SK-N-SH (cell line): ENCODE measurements at regions not wholly inside any gene's neighbourhood (a gene's known extent, or its start where the extent isn't known, plus 50 kb on each side); places are given as distances from the start of the nearest gene placed in this dataset.

ENCODE experiments used
- CTCF ChIA-PET: fragments of 300-600, 350-600 bp; formaldehyde crosslinking; extraction: SDS; loops from one replicate; lab custom pipeline; 2021; lab: Yijun Ruan, JAX
- POLR2A ChIA-PET: fragments of 350-600 bp; sonication (Branson Sonifier 250); formaldehyde crosslinking; extraction: SDS; loops from one replicate; lab custom pipeline; 2020; ENCODE audit warnings: antibody characterized with exemption, inconsistent platforms; lab: Yijun Ruan, JAX
- DNase-seq: peaks from one replicate; pipeline ENCODE4 v3.0.0; 2012
- H2AFZ ChIP-seq: fragments of 200-600 bp; sonication (generic); 2 replicates; pipeline ENCODE4 v1.8.1; 2016; ENCODE audit warnings: antibody characterized with exemption, mild to moderate bottlenecking, low read depth
- H3F3A ChIP-seq: fragments of 200-600 bp; sonication (generic); replicated peaks from 2 replicates; pipeline ENCODE3; 2016; ENCODE audit warnings: antibody characterized with exemption, mild to moderate bottlenecking; ENCODE audit not compliant: insufficient read depth
- H3K27ac ChIP-seq, 2 experiments: fragments of 200-500 bp in 1 of 2; fragments of 200-600 bp in 1 of 2; sonication (Bioruptor generic) in 1 of 2; sonication (generic), shearing (Covaris generic) in 1 of 2; 2 replicates each; pipeline versions ENCODE4 v1.5.1 to v1.6.1; 2014 to 2016; ENCODE audit warnings: low read depth in 2 of 2, inconsistent platforms in 1 of 2, low read length in 1 of 2, mild to moderate bottlenecking in 1 of 2, mixed read lengths in 1 of 2
- H3K27me3 ChIP-seq: fragments of 200-600 bp; sonication (generic), shearing (Covaris generic); 2 replicates; pipeline ENCODE4 v1.6.1; 2016; ENCODE audit warnings: mixed run types; ENCODE audit not compliant: insufficient read depth
- H3K36me3 ChIP-seq, 2 experiments: fragments of 200-500 bp in 1 of 2; fragments of 200-600 bp in 1 of 2; sonication (Bioruptor generic) in 1 of 2; sonication (generic) in 1 of 2; replicated peaks in 1 of 2; 2 replicates each; pipeline versions ENCODE3 to v1.5.1; 2014 to 2016; ENCODE audit warnings: low read length in 1 of 2, mild to moderate bottlenecking in 1 of 2; ENCODE audit not compliant: insufficient read depth in 2 of 2, control insufficient read depth in 1 of 2
- H3K4me1 ChIP-seq, 2 experiments: fragments of 200-500 bp in 1 of 2; fragments of 200-600 bp in 1 of 2; sonication (Bioruptor generic) in 1 of 2; sonication (generic), shearing (Covaris generic) in 1 of 2; 2 replicates each; pipeline versions ENCODE4 v1.5.1 to v1.6.1; 2014 to 2016; ENCODE audit warnings: low read depth in 1 of 2, low read length in 1 of 2, mixed run types in 1 of 2; ENCODE audit not compliant: insufficient read depth in 2 of 2, control insufficient read depth in 1 of 2
- H3K4me2 ChIP-seq: fragments of 200-600 bp; sonication (generic), shearing (Covaris generic); 2 replicates; pipeline ENCODE4 v1.6.1; 2017; ENCODE audit warnings: mixed run types
- H3K4me3 ChIP-seq, 2 experiments: fragments of 200-500 bp in 1 of 2; fragments of 200-600 bp in 1 of 2; sonication (Bioruptor generic) in 1 of 2; sonication (generic), shearing (Covaris generic) in 1 of 2; 2 replicates each; pipeline versions ENCODE4 v1.5.1 to v1.8.1; 2014 to 2016; ENCODE audit warnings: low read depth in 2 of 2, inconsistent platforms in 1 of 2, low read length in 1 of 2, mild to moderate bottlenecking in 1 of 2, mixed read lengths in 1 of 2, moderate library complexity in 1 of 2
- H3K79me2 ChIP-seq: fragments of 200-600 bp; sonication (generic); 2 replicates; pipeline ENCODE4 v1.8.1; 2017; ENCODE audit warnings: mild to moderate bottlenecking; ENCODE audit not compliant: insufficient read depth
- H3K9ac ChIP-seq: fragments of 200-600 bp; sonication (generic); 2 replicates; pipeline ENCODE4 v1.6.1; 2017; ENCODE audit warnings: mixed run types
- H3K9me2 ChIP-seq: fragments of 200-600 bp; sonication (generic); 2 replicates; pipeline ENCODE4 v1.6.1; 2017; ENCODE audit warnings: mixed run types
- H3K9me3 ChIP-seq: fragments of 200-600 bp; sonication (generic); 2 replicates; pipeline ENCODE4 v1.6.1; 2017; ENCODE audit warnings: mixed run types, mild to moderate bottlenecking, moderate library complexity
- H4K20me1 ChIP-seq: fragments of 200-600 bp; sonication (generic); 2 replicates; pipeline ENCODE4 v1.6.1; 2017; ENCODE audit warnings: mild to moderate bottlenecking, mixed run types; ENCODE audit not compliant: insufficient read depth
- EP300 ChIP-seq, 2 experiments: IDR thresholded peaks; 2 replicates each; pipeline versions ENCODE4 v1.4.0 to v1.6.1; 2012; ENCODE audit warnings: borderline replicate concordance in 1 of 2, low read depth in 1 of 2, low read length in 1 of 2
- FOXJ3 ChIP-seq: sonication (generic); formaldehyde crosslinking; IDR thresholded peaks from 2 replicates; pipeline ENCODE4 v1.5.1; 2020; ENCODE audit warnings: mild to moderate bottlenecking, missing genetic modification reagents
- MXI1 ChIP-seq: IDR thresholded peaks from 2 replicates; pipeline ENCODE4 v1.6.1; 2012; ENCODE audit warnings: mild to moderate bottlenecking, low read depth, low read length, improper control_type of control experiment
- NFIC ChIP-seq: IDR thresholded peaks from 2 replicates; pipeline ENCODE4 v1.4.0; 2012; ENCODE audit warnings: borderline replicate concordance
- NRF1 ChIP-seq: IDR thresholded peaks from 2 replicates; pipeline ENCODE4 v1.6.1; 2012; ENCODE audit warnings: low read depth, mild to moderate bottlenecking, low read length
- RAD21 ChIP-seq: IDR thresholded peaks from 2 replicates; pipeline ENCODE4 v1.6.1; 2012; ENCODE audit warnings: mild to moderate bottlenecking, low read length
- RXRA ChIP-seq: IDR thresholded peaks from 2 replicates; pipeline ENCODE4 v1.4.0; 2012; ENCODE audit warnings: low read depth, mild to moderate bottlenecking, borderline replicate concordance
- WGBS: methylation state at CpG from one replicate; pipeline ENCODE4 v1.1.6; 2017; ENCODE audit warnings: low lambda C conversion rate; 5-methylcytosine and 5-hydroxymethylcytosine counted together
- TF ChIP-seq, protein P1 (sequence below): fragments of 150-350 bp; IDR thresholded peaks from 2 replicates; pipeline ENCODE4 v1.6.1; 2017; ENCODE audit warnings: antibody characterized with exemption, low read length, low read depth, borderline replicate concordance
- TF ChIP-seq, protein P2 (sequence below): fragments of 200-600 bp; sonication (generic); IDR thresholded peaks from 2 replicates; pipeline ENCODE4 v1.6.1; 2017; ENCODE audit warnings: antibody characterized with exemption, mild to moderate bottlenecking, moderate library complexity

- no peaks in the 10 kb centered on the region for H3F3A ChIP-seq
- H4K20me1 ChIP-seq, result no peaks in the 10 kb centered on the region
- H2AFZ ChIP-seq, result no peak overlapping the region
- no peaks in the 10 kb centered on the region for H3K4me1 ChIP-seq
- H3K27ac ChIP-seq, result no peak overlapping the region
- TF ChIP-seq EP300 (IDR thresholded peaks at IDR 0.05; ENCODE audit: borderline replicate concordance in 1 of 2, low read depth in 1 of 2, low read length in 1 of 2), result no peak
- no peak for TF ChIP-seq FOXJ3 (CRISPR knock-in tag)
- no peak for TF ChIP-seq RXRA
- no peak for TF ChIP-seq MXI1
- TF ChIP-seq, protein P1, sequence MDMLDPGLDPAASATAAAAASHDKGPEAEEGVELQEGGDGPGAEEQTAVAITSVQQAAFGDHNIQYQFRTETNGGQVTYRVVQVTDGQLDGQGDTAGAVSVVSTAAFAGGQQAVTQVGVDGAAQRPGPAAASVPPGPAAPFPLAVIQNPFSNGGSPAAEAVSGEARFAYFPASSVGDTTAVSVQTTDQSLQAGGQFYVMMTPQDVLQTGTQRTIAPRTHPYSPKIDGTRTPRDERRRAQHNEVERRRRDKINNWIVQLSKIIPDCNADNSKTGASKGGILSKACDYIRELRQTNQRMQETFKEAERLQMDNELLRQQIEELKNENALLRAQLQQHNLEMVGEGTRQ, result no peak
- no peak for TF ChIP-seq NFIC
- TF ChIP-seq RAD21, result no peak
- H3K9me3 ChIP-seq, result no peaks in the 10 kb centered on the region
- CTCF ChIA-PET, result no interaction called here
- no peak overlapping the region for H3K9ac ChIP-seq
- H3K9me2 ChIP-seq, result no peaks in the 10 kb centered on the region
- POLR2A ChIA-PET, result no interaction called here
- H3K27me3 ChIP-seq, result no peaks in the 10 kb centered on the region
- DNase-seq, result no peak
- no peak overlapping the region for H3K4me2 ChIP-seq
- H3K36me3 ChIP-seq, result no peaks in the 10 kb centered on the region
- H3K4me3 ChIP-seq, result no peak overlapping the region
- 40% methylated on average over 2 of the region's 2 CpGs for WGBS
- no peaks in the 10 kb centered on the region for H3K79me2 ChIP-seq
These were observed 69.7 kb downstream of the PSMB1 start for GRCh38 chr6:170483413-170483812.

DNA sequence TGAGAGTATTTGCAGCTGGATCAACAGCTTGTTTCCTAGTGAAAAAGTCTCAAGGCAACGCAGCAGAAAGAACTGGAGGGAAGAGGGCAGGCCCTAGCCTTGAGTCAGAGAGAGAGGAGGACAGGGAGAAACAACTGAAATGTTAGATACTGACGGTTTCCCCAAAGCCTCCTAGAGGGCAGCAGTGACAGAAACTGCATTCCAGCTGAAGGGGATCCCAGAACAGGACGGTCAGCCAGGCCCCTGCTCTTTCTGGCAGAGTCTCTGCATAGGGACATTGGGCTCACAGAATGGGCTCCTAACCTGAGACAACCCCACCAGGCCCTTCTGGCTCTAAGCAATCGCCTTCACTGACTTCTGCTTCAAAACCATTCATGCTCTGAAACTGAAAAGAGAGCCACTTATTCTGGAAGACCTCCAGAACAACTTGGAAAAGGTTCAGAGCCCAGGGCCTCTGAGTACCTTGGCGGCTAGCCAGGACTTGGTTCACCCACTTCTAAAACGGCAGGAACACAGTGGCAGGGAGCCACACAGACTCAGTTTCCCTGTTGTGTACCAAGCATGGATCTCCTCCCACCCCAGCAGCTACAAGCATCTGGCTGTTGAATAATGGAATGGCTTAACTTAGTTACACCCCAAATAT lies 72.9 kb downstream of the PSMB1 start:
- Histone ChIP-seq H4K20me1 (no peaks in the 10 kb centered on the region), H3K4me3 (no peak overlapping the region), H3K9me2 (no peaks in the 10 kb centered on the region), H3K9ac (no peak overlapping the region), H3K27ac (no peak overlapping the region), H3K36me3 (no peaks in the 10 kb centered on the region), H3K4me1 (no peaks in the 10 kb centered on the region), H3K4me2 (no peak overlapping the region), H3K27me3 (no peaks in the 10 kb centered on the region), H3F3A (no peaks in the 10 kb centered on the region), H3K9me3 (no peaks in the 10 kb centered on the region), H3K79me2 (no peaks in the 10 kb centered on the region), H2AFZ (no peak overlapping the region)
- no peak for DNase-seq
- 0 out of 2 replicates have a peak, but pooled peaks have one; percentile 8 for TF ChIP-seq RAD21
- TF ChIP-seq NRF1, result no peak
- no peak for TF ChIP-seq FOXJ3 (CRISPR knock-in tag)
- TF ChIP-seq, protein P2, sequence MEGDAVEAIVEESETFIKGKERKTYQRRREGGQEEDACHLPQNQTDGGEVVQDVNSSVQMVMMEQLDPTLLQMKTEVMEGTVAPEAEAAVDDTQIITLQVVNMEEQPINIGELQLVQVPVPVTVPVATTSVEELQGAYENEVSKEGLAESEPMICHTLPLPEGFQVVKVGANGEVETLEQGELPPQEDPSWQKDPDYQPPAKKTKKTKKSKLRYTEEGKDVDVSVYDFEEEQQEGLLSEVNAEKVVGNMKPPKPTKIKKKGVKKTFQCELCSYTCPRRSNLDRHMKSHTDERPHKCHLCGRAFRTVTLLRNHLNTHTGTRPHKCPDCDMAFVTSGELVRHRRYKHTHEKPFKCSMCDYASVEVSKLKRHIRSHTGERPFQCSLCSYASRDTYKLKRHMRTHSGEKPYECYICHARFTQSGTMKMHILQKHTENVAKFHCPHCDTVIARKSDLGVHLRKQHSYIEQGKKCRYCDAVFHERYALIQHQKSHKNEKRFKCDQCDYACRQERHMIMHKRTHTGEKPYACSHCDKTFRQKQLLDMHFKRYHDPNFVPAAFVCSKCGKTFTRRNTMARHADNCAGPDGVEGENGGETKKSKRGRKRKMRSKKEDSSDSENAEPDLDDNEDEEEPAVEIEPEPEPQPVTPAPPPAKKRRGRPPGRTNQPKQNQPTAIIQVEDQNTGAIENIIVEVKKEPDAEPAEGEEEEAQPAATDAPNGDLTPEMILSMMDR, result 0 out of 2 replicates have a peak, but pooled peaks have one; percentile 7
- POLR2A ChIA-PET, result no interaction called here
- 31% methylated on average over 5 of the region's 6 CpGs for WGBS
- CTCF ChIA-PET, result no interaction called here
